H9 (cell line): ENCODE measurements at regions not wholly inside any gene's neighbourhood (a gene's known extent, or its start where the extent isn't known, plus 50 kb on each side); places are given as distances from the start of the nearest gene placed in this dataset.

Experiments used
- DNase-seq: peaks from one replicate; pipeline ENCODE4 v3.0.0-alpha.2; 2017
- H2AFZ ChIP-seq: one replicate; pipeline ENCODE4 v1.6.1; 2013; ENCODE audit warnings: mild to moderate bottlenecking, low read length, control low read depth, moderate library complexity
- H2AK5ac ChIP-seq: 2 replicates; pipeline ENCODE4 v1.6.1; 2013; ENCODE audit warnings: low read length, control low read depth, mixed read lengths; ENCODE audit not compliant: insufficient read length
- H2BK120ac ChIP-seq: one replicate; pipeline ENCODE4 v1.6.1; 2013; ENCODE audit warnings: low read depth, mild to moderate bottlenecking, low read length, control low read depth, inconsistent platforms; ENCODE audit not compliant: poor library complexity, severe bottlenecking
- H2BK12ac ChIP-seq: 2 replicates; pipeline ENCODE4 v1.6.1; 2013; ENCODE audit warnings: low read length, control low read depth, mixed read lengths, low read depth; ENCODE audit not compliant: insufficient read length
- H2BK15ac ChIP-seq: 2 replicates; pipeline ENCODE4 v1.6.1; 2013; ENCODE audit warnings: low read depth, low read length, control low read depth
- H2BK20ac ChIP-seq: one replicate; pipeline ENCODE4 v1.6.1; 2013; ENCODE audit warnings: low read depth, mild to moderate bottlenecking, low read length, control low read depth, inconsistent platforms; ENCODE audit not compliant: poor library complexity, severe bottlenecking
- H2BK5ac ChIP-seq: 2 replicates; pipeline ENCODE4 v1.6.1; 2013; ENCODE audit warnings: low read length, control low read depth, mixed read lengths; ENCODE audit not compliant: insufficient read length
- H3K14ac ChIP-seq: 2 replicates; pipeline ENCODE4 v1.6.1; 2013; ENCODE audit warnings: low read length, control low read depth; ENCODE audit not compliant: insufficient read depth
- H3K18ac ChIP-seq: 2 replicates; pipeline ENCODE4 v1.6.1; 2013; ENCODE audit warnings: low read depth, mild to moderate bottlenecking, mixed read lengths, low read length, control low read depth; ENCODE audit not compliant: insufficient read length
- H3K23ac ChIP-seq: 2 replicates; pipeline ENCODE4 v1.6.1; 2013; ENCODE audit warnings: low read length, control low read depth, mixed read lengths, low read depth; ENCODE audit not compliant: insufficient read length
- H3K23me2 ChIP-seq: 2 replicates; pipeline ENCODE4 v1.6.1; 2013; ENCODE audit warnings: low read depth, mild to moderate bottlenecking, mixed read lengths, low read length, control low read depth; ENCODE audit not compliant: insufficient read length, poor library complexity, severe bottlenecking
- H3K27ac ChIP-seq: 2 replicates; pipeline ENCODE4 v1.5.1; 2013; ENCODE audit warnings: low read length, control low read depth, mixed read lengths, low read depth; ENCODE audit not compliant: insufficient read length
- H3K27me3 ChIP-seq: 2 replicates; pipeline ENCODE4 v1.6.1; 2013; ENCODE audit warnings: low read length, control low read depth, inconsistent platforms; ENCODE audit not compliant: insufficient read depth
- H3K4ac ChIP-seq: 2 replicates; pipeline ENCODE4 v1.6.1; 2013; ENCODE audit warnings: low read depth, mild to moderate bottlenecking, control low read depth, inconsistent platforms, low read length, moderate library complexity
- H3K4me1 ChIP-seq: 2 replicates; pipeline ENCODE4 v1.6.1; 2013; ENCODE audit warnings: low read length, control low read depth, inconsistent platforms; ENCODE audit not compliant: insufficient read depth
- H3K4me2 ChIP-seq: 2 replicates; pipeline ENCODE4 v1.6.1; 2013; ENCODE audit warnings: low read length, control low read depth, mixed read lengths; ENCODE audit not compliant: insufficient read length, insufficient read depth
- H3K56ac ChIP-seq: 2 replicates; pipeline ENCODE4 v1.6.1; 2013; ENCODE audit warnings: low read depth, mild to moderate bottlenecking, mixed read lengths, low read length, control low read depth; ENCODE audit not compliant: insufficient read length
- H3K79me1 ChIP-seq: 2 replicates; pipeline ENCODE4 v1.6.1; 2013; ENCODE audit warnings: low read depth, mild to moderate bottlenecking, moderate library complexity, low read length, control low read depth, inconsistent platforms; ENCODE audit not compliant: insufficient read depth, poor library complexity, severe bottlenecking
- H3K79me2 ChIP-seq: 2 replicates; pipeline ENCODE4 v1.6.1; 2013; ENCODE audit warnings: low read length, control low read depth, inconsistent platforms; ENCODE audit not compliant: insufficient read depth
- H3K9ac ChIP-seq: 2 replicates; pipeline ENCODE4 v1.6.1; 2013; ENCODE audit warnings: low read length, control low read depth, mixed read lengths; ENCODE audit not compliant: insufficient read length; ENCODE audit errors: extremely low read depth
- H3K9me3 ChIP-seq: one replicate; pipeline ENCODE4 v1.6.1; 2013; ENCODE audit warnings: low read depth, low read length, inconsistent platforms; ENCODE audit not compliant: control insufficient read depth
- H3T11ph ChIP-seq: one replicate; pipeline ENCODE4 v1.6.1; 2013; ENCODE audit warnings: mild to moderate bottlenecking, low read length, control low read depth, inconsistent platforms
- H4K20me1 ChIP-seq: one replicate; pipeline ENCODE4 v1.6.1; 2013; ENCODE audit not compliant: control insufficient read depth, insufficient read length, insufficient read depth
- H4K5ac ChIP-seq: 2 replicates; pipeline ENCODE4 v1.6.1; 2013; ENCODE audit warnings: low read depth, mild to moderate bottlenecking, mixed read lengths, low read length, control low read depth; ENCODE audit not compliant: insufficient read length
- H4K8ac ChIP-seq: replicated peaks from 2 replicates; pipeline ENCODE4 v1.6.1; 2013; ENCODE audit warnings: low read length, control low read depth, mixed read lengths, low read depth; ENCODE audit not compliant: insufficient read length
- H4K91ac ChIP-seq: 2 replicates; pipeline ENCODE4 v1.6.1; 2013; ENCODE audit warnings: low read depth, mild to moderate bottlenecking, moderate library complexity, mixed read lengths, low read length, control low read depth; ENCODE audit not compliant: insufficient read length
- H3K27ac Mint-ChIP-seq, 3 experiments: 2 replicates in 2 of 3; 3 replicates in 1 of 3; pipeline ENCODE4 v1.8.0; 2020 to 2021; ENCODE audit warnings: mixed read lengths in 3 of 3, mild to moderate bottlenecking in 1 of 3, moderate library complexity in 1 of 3
- H3K27me3 Mint-ChIP-seq: 2 replicates; pipeline ENCODE4 v1.8.0; 2021; ENCODE audit warnings: low read depth, mild to moderate bottlenecking, moderate library complexity, mixed read lengths
- H3K36me3 Mint-ChIP-seq, 3 experiments: 2 replicates in 2 of 3; 3 replicates in 1 of 3; pipeline ENCODE4 v1.8.0; 2020 to 2021; ENCODE audit warnings: low read depth in 3 of 3, mixed read lengths in 3 of 3; ENCODE audit not compliant: insufficient read depth in 1 of 3
- H3K4me1 Mint-ChIP-seq, 2 experiments: 2 replicates each; pipeline ENCODE4 v1.8.0; 2020; ENCODE audit warnings: mixed read lengths in 2 of 2
- H3K4me3 Mint-ChIP-seq, 2 experiments: 2 replicates in 1 of 2; 3 replicates in 1 of 2; pipeline ENCODE4 v1.8.0; 2020 to 2021; ENCODE audit warnings: mild to moderate bottlenecking in 2 of 2, mixed read lengths in 2 of 2, moderate library complexity in 1 of 2
- H3K9me3 Mint-ChIP-seq, 2 experiments: 2 replicates in 1 of 2; 3 replicates in 1 of 2; pipeline ENCODE4 v1.8.0; 2020; ENCODE audit warnings: mild to moderate bottlenecking in 2 of 2, mixed read lengths in 2 of 2, moderate library complexity in 1 of 2
- CTCF ChIP-seq: fragments of 200-600 bp; sonication (generic); conservative IDR thresholded peaks from 3 replicates; pipeline ENCODE4 v1.8.0; 2021; ENCODE audit warnings: antibody characterized with exemption, mild to moderate bottlenecking
- WGBS: extraction: QIAGEN DNeasy Blood & Tissue Kit; methylation state at CpG from one replicate; pipeline ENCODE4 v1.1.7; 2013; ENCODE audit warnings: missing lambda C conversion rate, low lambda C conversion rate, mixed read lengths; ENCODE audit not compliant: insufficient read length; ENCODE audit errors: extremely low coverage; 5-methylcytosine and 5-hydroxymethylcytosine counted together

DNA sequence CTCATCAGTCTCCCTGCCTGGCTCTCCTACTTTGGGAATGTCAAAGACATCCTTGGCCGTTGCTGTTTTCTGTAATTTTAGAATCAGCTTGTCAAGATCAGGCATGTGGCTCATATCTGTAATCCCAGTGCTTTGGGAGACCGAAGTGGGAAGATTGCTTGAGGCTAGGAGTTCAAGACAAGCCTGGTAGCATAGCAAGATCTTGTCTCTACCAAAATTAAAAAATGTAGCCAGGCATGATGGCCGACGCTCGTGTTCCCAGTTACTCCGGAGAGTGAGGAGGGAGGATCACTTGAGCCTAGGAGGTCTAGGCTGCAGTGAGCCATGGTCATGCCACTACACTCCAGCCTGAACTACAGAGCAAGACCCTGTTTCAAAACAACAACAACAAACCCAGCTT is 144.0 kb upstream of the ATP10A start:
- no peak overlapping the region for H2AFZ ChIP-seq
- no peaks in the 10 kb centered on the region for H3K36me3 Mint-ChIP-seq
- no peaks in the 10 kb centered on the region for H3K9me3 ChIP-seq
- H3K56ac ChIP-seq: no peak overlapping the region
- no peak overlapping the region for H3K27ac ChIP-seq
- no peak overlapping the region for H3K14ac ChIP-seq
- H3K4me1 Mint-ChIP-seq: peaks cover 0 to 3% of the 10 kb centered on the region in 2 experiments; a peak in 1 of 4 replicates
- H4K20me1 ChIP-seq: no peaks in the 10 kb centered on the region
- WGBS: no CpG with 5 or more reads among the region's 6 CpGs
- H2BK120ac ChIP-seq: no peak overlapping the region
- no peaks in the 10 kb centered on the region for H3K79me2 ChIP-seq
- H4K5ac ChIP-seq: no peak overlapping the region
- no peak overlapping the region for H2BK15ac ChIP-seq
- H3K9ac ChIP-seq: no peak overlapping the region
- H2BK12ac ChIP-seq: no peak overlapping the region
- no peaks in the 10 kb centered on the region; the same call in 1 of the 2 replicates for H3K27me3 Mint-ChIP-seq
- H3K27ac Mint-ChIP-seq: no peak overlapping the region
- H2BK20ac ChIP-seq: no peak overlapping the region
- H2AK5ac ChIP-seq: no peak overlapping the region
- no peak overlapping the region for H3K4me2 ChIP-seq
- no peak for TF ChIP-seq CTCF
- no peak overlapping the region for H3K18ac ChIP-seq
- no peaks in the 10 kb centered on the region for H3K23me2 ChIP-seq
- DNase-seq: no peak
- no peaks in the 10 kb centered on the region for H3K4me1 ChIP-seq
- H3K27me3 ChIP-seq: no peaks in the 10 kb centered on the region
- no peak overlapping the region for H3K23ac ChIP-seq
- H4K8ac ChIP-seq: no peak overlapping the region
- H2BK5ac ChIP-seq: no peak overlapping the region
- no peak overlapping the region for H3K4ac ChIP-seq
- no peaks in the 10 kb centered on the region for H3K9me3 Mint-ChIP-seq
- H3K79me1 ChIP-seq: no peaks in the 10 kb centered on the region
- no peak overlapping the region for H3T11ph ChIP-seq
- H3K4me3 Mint-ChIP-seq: no peak overlapping the region
- no peak overlapping the region for H4K91ac ChIP-seq
